Astrocyte of the cerebellum (primary cell): ENCODE measurements at regions not wholly inside any gene's neighbourhood (a gene's known extent, or its start where the extent isn't known, plus 50 kb on each side); places are given as distances from the start of the nearest gene placed in this dataset.

Experiments
- DNase-seq: peaks from one replicate; pipeline ENCODE4 v3.0.0-alpha.2; 2011; ENCODE audit warnings: low read depth
- H3K4me3 ChIP-seq: 2 replicates; pipeline ENCODE4 v1.5.1; 2011; ENCODE audit warnings: mild to moderate bottlenecking, low read depth, low read length, moderate library complexity
- CTCF ChIP-seq: IDR thresholded peaks from 2 replicates; pipeline ENCODE4 v1.5.1; 2012; ENCODE audit warnings: low read length, low read depth, moderate library complexity, mild to moderate bottlenecking; ENCODE audit errors: missing control alignments
- in situ Hi-C: cut with HindIII; loops from 2 replicates; pipeline ENCODE4 v1.10.0; 2017; ENCODE audit warnings: low sequenced_read_pairs

GRCh38 chr3:18650731-18651130, 225.6 kb upstream of the SATB1 start:
- in situ Hi-C loops = no loop called here
- DNase-seq = no peak
- H3K4me3 ChIP-seq = no peak overlapping the region
- TF ChIP-seq CTCF = no peak

GRCh38 chr3:18649666-18650363, 224.7 kb upstream of the SATB1 start:
- DNase-seq = no peak
- in situ Hi-C loops = no loop called here
- TF ChIP-seq CTCF = no peak
- no peak overlapping the region for H3K4me3 ChIP-seq

GRCh38 chr3:18648868-18649462, 223.8 kb upstream of the SATB1 start:
- TF ChIP-seq CTCF = no peak
- in situ Hi-C loops = no loop called here
- no peak overlapping the region for H3K4me3 ChIP-seq
- no peak for DNase-seq

GRCh38 chr3:18648159-18648558, 223.0 kb upstream of the SATB1 start:
- H3K4me3 ChIP-seq = no peak overlapping the region
- in situ Hi-C loops = no loop called here
- TF ChIP-seq CTCF = no peak
- DNase-seq = no peak

- no peak for DNase-seq
- no peak overlapping the region for H3K4me3 ChIP-seq
- in situ Hi-C loops = no loop called here
- no peak for TF ChIP-seq CTCF
Observed at GRCh38 chr3:18645619-18646018, 220.5 kb upstream of the SATB1 start.

GRCh38 chr3:18643281-18643680, 218.1 kb upstream of the SATB1 start:
- H3K4me3 ChIP-seq = no peak overlapping the region
- no peak for TF ChIP-seq CTCF
- in situ Hi-C loops = no loop called here
- no peak for DNase-seq
